RPMI8226 (cell line): ENCODE measurements at regions not wholly inside any gene's neighbourhood (a gene's known extent, or its start where the extent isn't known, plus 50 kb on each side); places are given as distances from the start of the nearest gene placed in this dataset.
"Not testable (repeated sequence)": the region's sequence is repeated elsewhere in the genome, so short reads cannot be mapped to it uniquely, and the experiment has no call there.

Source experiments
- DNase-seq: peaks from one replicate; pipeline ENCODE4 v3.0.0-alpha.2; 2015

GRCh38 chr3:174547801-174548435, 311.2 kb upstream of the NAALADL2 start:
- DNase-seq: no peak

- DNase-seq: peak; percentile 59
Measured at GRCh38 chr3:174548841-174549623, 310.1 kb upstream of the NAALADL2 start.

DNA sequence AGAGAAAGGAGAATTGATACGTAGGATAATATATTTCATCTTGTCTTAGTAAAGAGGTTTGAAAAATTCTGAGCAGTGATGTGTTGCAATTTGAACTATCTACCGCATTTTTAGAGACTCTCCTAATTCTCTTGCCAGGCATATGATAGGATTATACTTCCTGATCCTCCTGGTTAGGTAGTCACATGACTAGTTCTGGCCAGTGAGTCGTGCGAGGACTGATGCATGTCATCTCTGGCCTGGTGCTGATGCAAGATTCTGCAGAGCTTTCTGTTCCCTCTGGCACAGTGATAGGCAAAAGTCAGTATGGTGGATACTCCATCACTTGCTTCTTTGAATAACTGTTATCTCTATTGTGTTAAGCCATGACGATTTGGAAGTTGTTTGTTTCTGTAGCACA, 277.6 kb upstream of the NAALADL2 start:
- DNase-seq: no peak

GRCh38 chr3:174583396-174583795, 275.7 kb upstream of the NAALADL2 start:
- no peak for DNase-seq

DNA sequence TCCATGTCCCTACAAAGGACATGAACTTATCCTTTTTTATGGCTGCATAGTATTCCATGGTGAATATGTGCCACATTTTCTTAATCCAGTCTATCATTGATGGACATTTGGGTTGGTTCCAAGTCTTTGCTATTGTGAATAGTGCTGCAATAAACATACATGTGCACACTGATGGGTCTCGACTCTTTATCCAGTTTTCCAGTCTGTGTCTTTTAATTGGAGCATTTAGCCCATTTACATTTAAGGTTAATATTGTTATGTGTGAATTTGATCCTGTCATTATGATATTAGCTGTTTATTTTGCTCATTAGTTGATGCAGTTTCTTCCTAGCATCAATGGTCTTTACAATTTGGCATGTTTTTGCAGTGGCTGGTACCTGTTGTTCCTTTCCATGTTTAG, 272.0 kb upstream of the NAALADL2 start:
- DNase-seq: not testable (repeated sequence)

GRCh38 chr3:174596447-174596982, 262.6 kb upstream of the NAALADL2 start:
- DNase-seq: no peak

DNA sequence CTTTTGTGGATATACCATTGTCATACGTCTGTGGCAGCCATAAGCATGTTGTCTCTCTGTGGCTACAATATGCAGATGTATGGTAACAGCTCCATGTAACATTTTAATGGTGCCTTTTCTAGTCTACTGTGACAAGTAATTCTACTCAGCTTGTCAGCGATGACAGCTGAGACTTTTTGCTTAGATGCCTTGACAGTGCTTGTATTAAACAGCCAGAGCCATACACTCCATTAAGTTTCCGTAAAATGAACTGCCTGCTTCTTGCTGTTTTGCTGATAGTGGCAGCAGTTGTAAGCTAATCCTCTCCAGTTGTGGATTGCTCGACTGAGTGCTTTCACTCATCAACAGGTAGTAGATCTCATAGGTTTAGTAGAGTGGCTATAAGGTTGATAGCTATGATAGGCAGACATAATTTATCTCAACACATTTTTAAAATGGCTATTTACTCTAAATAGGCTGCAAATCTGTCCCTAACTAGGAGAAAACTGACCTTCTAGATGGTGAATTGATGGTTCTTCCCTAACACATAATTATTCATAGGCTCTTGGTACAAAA, 260.2 kb upstream of the NAALADL2 start:
- DNase-seq: no peak

- peak; percentile 61 for DNase-seq
Measured at GRCh38 chr3:174613173-174613572, 246.0 kb upstream of the NAALADL2 start.

DNA sequence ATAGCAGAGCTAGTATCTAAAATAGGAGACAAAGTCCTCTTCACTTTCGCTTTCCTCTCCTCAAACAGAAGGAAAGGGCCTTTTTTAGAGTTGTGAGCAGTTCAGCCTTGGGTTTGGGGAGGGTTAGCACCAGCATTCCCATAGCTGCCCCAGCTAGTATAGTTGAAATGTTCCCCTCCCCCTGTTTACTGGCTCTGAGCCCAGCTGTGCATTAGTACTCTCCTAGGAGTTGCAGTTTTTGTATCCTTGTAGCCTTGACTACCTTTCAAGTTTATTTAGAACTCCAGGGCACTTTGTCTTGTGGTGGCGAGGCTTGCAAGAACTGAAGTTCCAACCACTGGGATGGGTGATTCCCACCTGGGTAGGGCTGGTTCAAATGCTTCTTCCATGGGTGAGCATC, 245.1 kb upstream of the NAALADL2 start:
- DNase-seq: peak; percentile 90

- peak; percentile 40 for DNase-seq
Measured at GRCh38 chr3:174618368-174619080, 240.6 kb upstream of the NAALADL2 start.

DNA sequence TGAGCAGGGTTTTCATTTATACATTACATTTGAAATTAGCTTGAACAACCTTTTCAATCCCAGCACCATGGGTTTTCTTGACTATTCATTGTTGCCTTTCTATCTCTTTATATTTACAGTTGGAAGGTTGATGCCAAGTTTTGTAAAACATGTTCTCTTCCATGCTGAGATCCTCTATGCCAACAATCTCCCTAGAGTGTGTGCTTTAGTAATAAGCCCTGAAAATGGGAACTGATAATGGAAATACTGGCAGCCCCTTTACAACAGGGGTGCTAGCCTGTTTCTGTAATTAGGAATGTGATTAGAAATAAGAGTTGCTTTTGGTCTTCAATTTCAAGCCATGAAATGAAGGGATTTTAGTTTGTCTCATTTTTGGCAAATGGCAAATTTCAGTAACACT, 239.9 kb upstream of the NAALADL2 start:
- no peak for DNase-seq

- DNase-seq: peak; percentile 46
Measured at GRCh38 chr3:174620138-174620537, 239.0 kb upstream of the NAALADL2 start.

DNA sequence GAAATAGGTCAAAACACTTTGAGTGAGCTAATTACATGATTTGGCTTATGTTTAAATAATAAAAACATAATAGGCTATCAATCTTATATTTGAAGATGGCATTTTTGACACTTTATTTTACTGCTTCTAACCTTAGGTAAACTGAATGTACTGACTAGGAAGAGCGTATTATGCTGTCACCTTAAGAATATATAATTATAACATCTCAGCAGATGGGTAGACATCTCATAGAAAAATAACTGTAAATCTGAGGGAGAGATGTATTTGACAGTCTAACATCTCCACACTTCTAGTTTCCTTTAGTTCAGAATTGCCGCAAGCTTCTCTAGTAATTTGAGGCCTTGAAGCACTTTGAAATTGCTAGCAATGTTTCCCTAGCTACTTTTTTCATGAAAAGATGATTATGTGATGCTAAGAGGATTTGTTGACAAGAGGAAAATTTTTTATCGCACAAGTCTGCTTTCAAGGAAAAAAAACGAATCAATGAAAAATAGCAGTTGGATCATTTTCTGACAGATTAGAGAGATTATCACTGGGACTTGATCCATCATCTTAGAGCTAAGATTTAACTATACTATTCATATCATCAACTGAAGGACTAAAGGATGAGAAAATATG, 238.2 kb upstream of the NAALADL2 start:
- DNase-seq: no peak

DNA sequence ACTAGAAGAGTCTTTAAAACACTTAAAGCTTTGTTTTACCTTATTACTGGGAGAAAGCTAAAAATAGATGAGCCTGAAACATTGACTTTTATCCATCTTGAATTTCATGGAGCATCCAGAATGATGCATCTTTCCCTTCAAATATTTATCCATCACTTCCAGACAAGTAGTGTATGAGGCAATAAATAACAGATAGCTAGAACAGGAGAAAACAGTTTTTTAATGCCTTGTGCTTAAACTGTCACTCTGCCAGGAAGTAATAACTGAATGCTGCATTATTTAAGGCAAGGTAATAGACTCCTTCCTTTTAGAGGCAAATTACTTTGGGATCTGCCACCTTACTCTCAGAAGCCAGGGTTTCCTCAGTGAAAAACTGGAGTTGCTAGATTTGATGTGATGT, 225.8 kb upstream of the NAALADL2 start:
- no peak for DNase-seq

GRCh38 chr3:174636451-174636850, 222.7 kb upstream of the NAALADL2 start:
- DNase-seq: no peak

GRCh38 chr3:174639406-174639805, 219.7 kb upstream of the NAALADL2 start:
- DNase-seq: no peak

DNA sequence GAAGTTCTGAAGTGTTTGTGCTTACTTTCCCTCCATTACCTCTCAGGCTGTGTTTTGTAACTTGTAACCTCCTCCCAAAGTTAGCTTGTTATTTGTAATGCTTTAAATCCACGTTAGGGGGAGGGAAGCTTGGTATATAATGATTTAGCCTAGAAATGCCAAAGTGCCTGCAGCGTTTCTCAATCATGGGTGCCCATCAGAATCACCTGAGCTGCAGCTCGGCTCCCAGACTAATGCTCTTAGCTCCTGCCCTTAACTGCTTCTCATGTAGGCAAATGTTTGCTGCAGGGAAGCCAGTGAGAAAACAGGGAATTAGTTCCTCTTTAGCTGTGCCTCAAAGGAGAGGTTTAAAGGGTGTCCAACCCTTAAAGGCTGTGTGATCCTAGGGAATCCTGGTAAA, 219.2 kb upstream of the NAALADL2 start:
- peak; percentile 31 for DNase-seq

- DNase-seq: peak; percentile 53
Measured at GRCh38 chr3:174640932-174641331, 218.2 kb upstream of the NAALADL2 start.

DNA sequence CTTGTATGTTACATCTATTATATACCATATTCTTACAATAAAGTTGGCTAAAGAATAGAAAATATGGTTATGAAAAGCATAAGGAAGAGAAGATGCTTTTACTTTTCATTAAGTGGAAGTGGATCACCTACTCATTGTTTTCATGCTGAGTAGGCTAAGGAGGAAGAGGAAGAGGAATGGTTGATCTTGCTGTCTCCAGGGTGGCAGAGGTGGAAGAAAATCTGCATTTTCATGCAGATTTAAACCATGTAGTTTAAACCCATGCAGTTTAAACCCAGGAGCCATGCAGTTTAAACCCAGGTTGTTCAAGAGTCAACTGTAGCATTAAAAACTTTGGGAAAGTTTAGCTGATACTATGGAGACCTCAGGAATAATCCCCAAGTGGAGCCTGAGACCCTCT, 214.8 kb upstream of the NAALADL2 start:
- DNase-seq: no peak

GRCh38 chr3:174651951-174652350, 207.2 kb upstream of the NAALADL2 start:
- DNase-seq: no peak

- DNase-seq: no peak
Measured at GRCh38 chr3:174659511-174659910, 199.6 kb upstream of the NAALADL2 start.

DNA sequence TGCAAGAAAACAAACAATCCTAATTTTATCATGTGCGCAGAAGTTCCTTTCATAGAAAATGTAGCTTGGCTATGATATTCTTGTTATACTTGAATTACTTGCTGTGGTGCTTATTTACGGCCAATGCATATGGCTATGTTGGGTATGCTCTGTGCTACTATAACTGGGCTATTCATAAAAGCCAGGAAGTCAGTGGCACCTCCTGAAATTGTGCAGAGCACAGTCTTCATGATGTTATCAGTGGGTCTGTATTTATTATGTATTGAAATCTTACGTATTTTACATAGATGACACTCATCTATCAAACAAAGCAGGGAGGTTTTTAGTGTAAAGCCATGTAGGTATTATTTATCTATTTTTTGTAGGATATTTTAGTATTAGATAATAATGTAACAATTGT, 196.5 kb upstream of the NAALADL2 start:
- DNase-seq: no peak

- no peak for DNase-seq
Measured at GRCh38 chr3:174667386-174667785, 191.7 kb upstream of the NAALADL2 start.
